HG03342 (cell line): ENCODE measurements at regions not wholly inside any gene's neighbourhood (a gene's known extent, or its start where the extent isn't known, plus 50 kb on each side); places are given as distances from the start of the nearest gene placed in this dataset.
"Not testable (repeated sequence)": the region's sequence is repeated elsewhere in the genome, so short reads cannot be mapped to it uniquely, and the experiment has no call there.

Experiments
- ATAC-seq: cut with Tn5 transposase; IDR thresholded peaks from one replicate; pipeline ENCODE4 v1.9.1; 2021; ENCODE audit warnings: mild to moderate bottlenecking, moderate library complexity; ENCODE audit not compliant: unreplicated experiment

- ATAC-seq = no peak
Measured at GRCh38 chr3:168977716-168978374, 685.7 kb downstream of the MECOM start.

GRCh38 chr3:168976969-168977368, 686.5 kb downstream of the MECOM start:
- no peak for ATAC-seq

GRCh38 chr3:168975576-168975975, 687.9 kb downstream of the MECOM start:
- no peak for ATAC-seq

GRCh38 chr3:168974617-168975403, 688.7 kb downstream of the MECOM start:
- ATAC-seq = no peak

GRCh38 chr3:168973897-168974296, 689.6 kb downstream of the MECOM start:
- ATAC-seq = no peak

GRCh38 chr3:168973206-168973605, 690.3 kb downstream of the MECOM start:
- ATAC-seq = no peak

- no peak for ATAC-seq
Measured at GRCh38 chr3:168968609-168969008, 694.9 kb downstream of the MECOM start.

GRCh38 chr3:168964736-168965135, 698.8 kb downstream of the MECOM start:
- no peak for ATAC-seq

- ATAC-seq = no peak
Measured at GRCh38 chr3:168961271-168961670, 702.2 kb downstream of the MECOM start.

- ATAC-seq = no peak
Measured at GRCh38 chr3:168959731-168960130, 703.8 kb downstream of the MECOM start.

GRCh38 chr3:168958466-168958865, 705.0 kb downstream of the MECOM start:
- no peak for ATAC-seq

- no peak for ATAC-seq
Measured at GRCh38 chr3:168956076-168956475, 707.4 kb downstream of the MECOM start.

GRCh38 chr3:168952551-168952950, 711.0 kb downstream of the MECOM start:
- no peak for ATAC-seq

- ATAC-seq = no peak
Measured at GRCh38 chr3:168951884-168952283, 711.6 kb downstream of the MECOM start.

- ATAC-seq = no peak
Measured at GRCh38 chr3:168951368-168951767, 712.1 kb downstream of the MECOM start.

GRCh38 chr3:168950622-168951021, 712.9 kb downstream of the MECOM start:
- ATAC-seq = no peak

GRCh38 chr3:168939651-168940238, 723.8 kb downstream of the MECOM start:
- no peak for ATAC-seq

GRCh38 chr3:168933614-168934013, 729.9 kb downstream of the MECOM start:
- ATAC-seq = no peak

GRCh38 chr3:168929997-168930396, 733.5 kb downstream of the MECOM start:
- ATAC-seq = not testable (repeated sequence)

- no peak for ATAC-seq
Measured at GRCh38 chr3:168926426-168926825, 737.1 kb downstream of the MECOM start.

GRCh38 chr3:168925568-168925967, 737.9 kb downstream of the MECOM start:
- no peak for ATAC-seq

GRCh38 chr3:168914662-168915061, 748.9 kb downstream of the MECOM start:
- no peak for ATAC-seq
